Endodermal cell (in vitro differentiated cells): ENCODE measurements at regions not wholly inside any gene's neighbourhood (a gene's known extent, or its start where the extent isn't known, plus 50 kb on each side); places are given as distances from the start of the nearest gene placed in this dataset.

Experiments used
- DNase-seq: peaks from one replicate; pipeline ENCODE4 v3.0.0-alpha.2; 2017
- H3K27ac ChIP-seq: 2 replicates; pipeline ENCODE4 v1.5.1; 2013; ENCODE audit warnings: mild to moderate bottlenecking, low read depth, low read length, moderate library complexity
- H3K27me3 ChIP-seq: 2 replicates; pipeline ENCODE4 v1.6.1; 2013; ENCODE audit warnings: mild to moderate bottlenecking, low read length, moderate library complexity; ENCODE audit not compliant: insufficient read depth, control insufficient read depth, poor library complexity, severe bottlenecking
- H3K36me3 ChIP-seq: 2 replicates; pipeline ENCODE4 v1.7.0; 2013; ENCODE audit warnings: mild to moderate bottlenecking, low read length, moderate library complexity; ENCODE audit not compliant: control insufficient read depth, insufficient read depth
- H3K4me1 ChIP-seq: one replicate; pipeline ENCODE4 v1.7.0; 2013; ENCODE audit warnings: low read length; ENCODE audit not compliant: control insufficient read depth, insufficient read depth
- H3K4me3 ChIP-seq: 2 replicates; pipeline ENCODE4 v1.5.1; 2013; ENCODE audit warnings: mild to moderate bottlenecking, low read length, moderate library complexity
- H3K9ac ChIP-seq: 2 replicates; pipeline ENCODE4 v1.6.1; 2013; ENCODE audit warnings: mild to moderate bottlenecking, low read length, moderate library complexity; ENCODE audit not compliant: poor library complexity, severe bottlenecking; ENCODE audit errors: extremely low read depth
- H3K9me3 ChIP-seq: 2 replicates; pipeline ENCODE4 v1.6.1; 2013; ENCODE audit warnings: mild to moderate bottlenecking, low read length, moderate library complexity; ENCODE audit not compliant: control insufficient read depth
- H3K27ac Mint-ChIP-seq: 2 replicates; pipeline ENCODE4 v1.8.0; 2020; ENCODE audit warnings: mixed read lengths
- H3K27me3 Mint-ChIP-seq: 2 replicates; pipeline ENCODE4 v1.8.0; 2021; ENCODE audit warnings: mild to moderate bottlenecking, mixed read lengths; ENCODE audit not compliant: insufficient read depth
- H3K36me3 Mint-ChIP-seq: 2 replicates; pipeline ENCODE4 v1.8.0; 2020; ENCODE audit warnings: low read depth, mixed read lengths
- H3K4me1 Mint-ChIP-seq: 2 replicates; pipeline ENCODE4 v1.8.0; 2020; ENCODE audit warnings: mixed read lengths
- H3K4me3 Mint-ChIP-seq: 2 replicates; pipeline ENCODE4 v1.8.0; 2020; ENCODE audit warnings: mild to moderate bottlenecking, moderate library complexity, mixed read lengths
- H3K9me3 Mint-ChIP-seq: 2 replicates; pipeline ENCODE4 v1.8.0; 2020; ENCODE audit warnings: mild to moderate bottlenecking, mixed read lengths
- CTCF ChIP-seq: fragments of 200-600 bp; sonication (generic); conservative IDR thresholded peaks from 2 replicates; pipeline ENCODE4 v1.5.0; 2021; ENCODE audit warnings: antibody characterized with exemption, mild to moderate bottlenecking
- WGBS, 2 experiments: methylation state at CpG; one replicate each; pipeline versions ENCODE4 v1.1.5 to v1.1.7; 2013; ENCODE audit warnings: missing lambda C conversion rate in 2 of 2, mixed read lengths in 1 of 2; ENCODE audit not compliant: insufficient coverage in 1 of 2, insufficient read length in 1 of 2; 5-methylcytosine and 5-hydroxymethylcytosine counted together

- Mint-ChIP-seq H3K27ac (no peak overlapping the region), H3K27me3 (peaks cover 12% of the 10 kb centered on the region), H3K4me3 (no peak overlapping the region), H3K36me3 (no peaks in the 10 kb centered on the region), H3K4me1 (no peaks in the 10 kb centered on the region), H3K9me3 (no peaks in the 10 kb centered on the region)
- Histone ChIP-seq H3K27me3 (no peaks in the 10 kb centered on the region), H3K4me1 (no peaks in the 10 kb centered on the region), H3K9me3 (peaks cover 12% of the 10 kb centered on the region), H3K36me3 (no peaks in the 10 kb centered on the region), H3K27ac (no peak overlapping the region), H3K9ac (no peak overlapping the region), H3K4me3 (no peak overlapping the region)
- WGBS, 2 experiments: 91 to 93% methylated on average over 4 to 12 of the region's 12 CpGs
- TF ChIP-seq CTCF: no peak
- no peak for DNase-seq
Measured at GRCh38 chr10:131516285-131516684, 204.8 kb upstream of the TCERG1L start.

DNA sequence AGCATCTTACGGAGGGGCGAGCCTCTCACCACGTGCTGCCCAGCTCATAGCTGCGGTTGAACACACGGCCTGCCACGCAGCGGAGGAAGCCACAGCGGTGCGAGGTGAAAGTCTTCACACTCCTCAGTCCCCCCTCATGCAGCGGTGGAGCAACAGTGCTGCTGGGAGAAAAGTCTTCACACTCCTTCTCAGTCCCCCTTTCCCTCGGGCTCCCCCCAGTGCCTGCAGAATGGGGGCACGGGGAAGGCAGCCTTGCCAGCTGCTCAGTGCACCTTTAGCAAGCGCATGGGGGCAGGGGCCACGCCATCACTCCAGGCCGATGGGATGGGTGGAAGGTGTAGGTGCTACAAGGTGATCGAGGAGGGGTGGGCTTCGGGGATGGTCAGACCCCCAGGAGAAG is 206.3 kb upstream of the TCERG1L start:
- WGBS, 2 experiments: 93% methylated on average over 5 to 17 of the region's 17 CpGs
- Mint-ChIP-seq H3K4me1 (no peaks in the 10 kb centered on the region), H3K36me3 (no peaks in the 10 kb centered on the region), H3K27me3 (peaks cover 12% of the 10 kb centered on the region), H3K9me3 (no peaks in the 10 kb centered on the region), H3K4me3 (no peak overlapping the region), H3K27ac (no peak overlapping the region)
- no peak for TF ChIP-seq CTCF
- Histone ChIP-seq H3K4me3 (no peak overlapping the region), H3K27ac (no peak overlapping the region), H3K9ac (no peak overlapping the region), H3K4me1 (no peaks in the 10 kb centered on the region), H3K27me3 (no peaks in the 10 kb centered on the region), H3K9me3 (no peaks in the 10 kb centered on the region), H3K36me3 (no peaks in the 10 kb centered on the region)
- DNase-seq: no peak

DNA sequence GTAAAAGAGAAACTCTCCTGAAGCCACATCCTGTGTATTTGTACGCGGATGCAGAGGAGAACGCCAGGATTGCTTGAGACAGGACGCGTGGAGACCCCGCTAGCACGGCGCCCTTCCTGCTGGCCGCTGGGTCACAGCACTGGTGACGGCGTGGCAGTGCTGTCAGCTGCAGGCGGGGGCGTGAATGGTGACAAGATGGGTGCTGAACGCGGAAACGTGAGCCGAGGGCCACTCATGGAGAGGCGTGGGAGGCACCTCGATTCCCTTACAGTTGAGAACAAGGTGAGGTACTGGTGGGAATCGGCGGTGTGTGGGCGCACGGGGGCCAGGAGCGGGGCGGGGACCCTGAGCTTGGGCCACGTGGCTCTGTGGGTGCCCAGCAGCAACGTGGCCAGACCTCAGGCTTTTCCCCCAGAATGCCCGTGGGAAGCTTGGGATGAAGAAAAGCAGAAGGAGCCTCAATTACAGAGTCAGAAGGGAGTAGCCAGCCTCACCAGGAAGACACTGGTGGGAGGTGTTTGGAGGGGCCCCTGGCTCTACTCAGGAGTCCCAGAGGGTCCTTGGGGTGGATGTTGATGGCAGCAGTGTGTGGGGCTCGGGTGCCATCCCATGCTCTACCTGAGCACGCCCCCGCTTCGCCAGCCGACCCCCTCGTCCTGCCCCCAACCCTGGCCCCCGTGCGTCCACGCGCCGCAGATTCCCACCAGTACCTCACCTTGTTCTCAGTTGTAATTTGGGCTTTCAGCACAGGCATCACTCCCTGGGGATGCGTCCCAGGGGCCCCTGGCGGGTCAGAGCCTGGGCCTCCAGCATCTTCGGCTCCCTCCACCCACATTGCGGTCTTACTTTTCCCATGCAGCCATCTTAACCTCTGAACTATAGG is 208.4 kb upstream of the TCERG1L start:
- H3K27me3 ChIP-seq: no peaks in the 10 kb centered on the region
- no peak overlapping the region for H3K27ac Mint-ChIP-seq
- H3K9me3 Mint-ChIP-seq: peaks cover 10% of the 10 kb centered on the region
- no peaks in the 10 kb centered on the region for H3K4me1 ChIP-seq
- H3K27me3 Mint-ChIP-seq: peaks cover 7% of the 10 kb centered on the region
- no peak for DNase-seq
- H3K36me3 Mint-ChIP-seq: no peaks in the 10 kb centered on the region
- H3K4me3 ChIP-seq: no peak overlapping the region
- no peaks in the 10 kb centered on the region for H3K4me1 Mint-ChIP-seq
- 91 to 96% methylated on average over 20 to 43 of the region's 43 CpGs for WGBS, 2 experiments
- H3K27ac ChIP-seq: no peak overlapping the region
- peaks cover 2% of the 10 kb centered on the region for H3K9me3 ChIP-seq
- no peak for TF ChIP-seq CTCF
- H3K4me3 Mint-ChIP-seq: no peak overlapping the region
- H3K36me3 ChIP-seq: no peaks in the 10 kb centered on the region
- H3K9ac ChIP-seq: no peak overlapping the region
